GM18870 (cell line): ENCODE measurements at regions not wholly inside any gene's neighbourhood (a gene's known extent, or its start where the extent isn't known, plus 50 kb on each side); places are given as distances from the start of the nearest gene placed in this dataset.

ENCODE experiments used
- ATAC-seq: cut with Tn5 transposase; IDR thresholded peaks from one replicate; pipeline ENCODE4 v1.9.1; 2021; ENCODE audit warnings: moderate library complexity; ENCODE audit not compliant: unreplicated experiment

DNA sequence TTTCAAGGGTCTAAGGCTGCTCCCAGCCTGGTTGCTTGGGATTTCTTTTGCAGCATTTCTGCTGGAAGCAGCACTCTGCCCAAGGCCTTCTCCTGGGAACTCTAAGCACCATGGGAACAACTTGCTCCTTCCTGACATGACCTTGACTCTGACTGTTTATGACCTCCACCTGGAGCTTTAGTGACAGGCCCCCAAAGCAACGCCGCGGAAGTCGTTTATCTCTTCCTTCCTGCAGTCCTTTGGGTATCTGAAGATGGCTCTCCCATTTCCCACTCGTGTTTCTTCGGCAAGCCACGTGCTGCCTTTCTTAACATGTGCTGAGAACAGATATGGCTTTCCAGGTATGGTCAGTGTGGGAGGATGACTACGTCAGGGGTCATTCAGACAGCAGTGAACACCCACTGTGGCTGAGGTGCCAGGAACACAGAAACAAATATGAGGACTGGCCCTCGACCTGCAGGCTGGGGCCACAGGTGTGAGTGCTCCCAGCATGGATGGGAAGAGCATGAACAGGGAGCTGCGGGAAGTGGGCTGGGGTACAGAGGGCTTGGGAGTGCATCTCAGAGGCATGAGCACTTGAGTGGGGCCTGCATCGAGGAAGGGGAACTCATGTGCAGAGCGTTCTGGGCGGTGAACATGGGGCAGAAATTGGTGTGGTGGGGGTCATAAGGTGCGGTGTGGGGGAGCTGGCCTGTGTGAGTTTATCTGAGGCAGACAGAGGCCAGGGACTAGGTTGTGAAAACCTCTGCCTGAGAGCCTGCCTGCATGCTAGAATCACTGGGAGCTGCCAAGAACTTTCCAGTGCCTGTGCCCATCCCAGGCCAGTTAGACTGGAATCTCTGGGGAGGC is 140.5 kb downstream of the TSN start:
- ATAC-seq = no peak

DNA sequence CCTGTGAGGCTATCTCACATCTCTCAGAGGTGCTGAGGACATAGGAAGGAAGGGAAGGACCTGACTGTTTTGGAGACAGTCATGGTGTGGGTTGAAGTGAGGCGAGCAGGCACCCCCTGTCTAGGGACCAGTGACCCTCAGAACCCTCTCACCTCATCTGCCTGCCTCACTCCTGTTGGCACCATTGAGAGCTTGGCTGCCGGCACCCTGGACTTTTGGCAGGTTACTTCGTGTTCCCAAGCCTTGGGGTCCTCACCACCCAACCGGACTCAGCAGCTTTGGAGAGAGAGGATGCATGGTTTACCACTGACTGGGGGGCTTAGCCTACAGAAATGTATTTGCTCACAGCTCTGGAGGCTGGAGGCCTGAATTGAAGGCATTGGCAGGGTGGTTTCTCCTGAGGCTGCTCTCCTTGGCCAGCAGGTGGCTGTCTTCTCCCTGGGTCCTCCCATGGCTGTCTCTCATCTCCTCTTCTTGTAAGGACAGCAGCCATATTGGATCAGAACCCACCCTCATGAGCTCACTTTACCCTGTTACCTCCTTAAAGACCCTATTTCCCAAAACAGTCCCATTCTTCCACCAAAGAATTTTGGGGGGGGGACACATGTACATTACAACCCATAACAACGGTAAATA is 142.0 kb downstream of the TSN start:
- peak; percentile 81 for ATAC-seq

DNA sequence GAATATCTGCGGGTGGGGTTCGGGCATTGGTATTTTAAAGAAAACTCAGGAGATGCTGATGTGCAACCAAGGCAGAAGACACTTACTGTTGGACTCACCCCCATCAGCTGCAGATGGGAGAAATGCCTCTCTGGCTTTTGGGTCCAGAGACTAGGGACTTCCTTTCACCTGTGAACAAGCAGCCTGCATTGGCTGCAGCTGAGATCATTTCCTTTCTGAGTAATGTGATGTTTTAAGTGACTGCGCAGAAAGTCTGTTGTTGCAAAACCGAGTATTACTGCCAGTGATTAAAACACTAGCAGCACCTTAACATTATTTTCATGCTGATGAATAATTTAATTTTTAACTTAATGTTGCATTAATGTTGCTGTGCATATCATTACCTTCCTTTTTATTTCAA is 143.0 kb downstream of the TSN start:
- no peak for ATAC-seq

DNA sequence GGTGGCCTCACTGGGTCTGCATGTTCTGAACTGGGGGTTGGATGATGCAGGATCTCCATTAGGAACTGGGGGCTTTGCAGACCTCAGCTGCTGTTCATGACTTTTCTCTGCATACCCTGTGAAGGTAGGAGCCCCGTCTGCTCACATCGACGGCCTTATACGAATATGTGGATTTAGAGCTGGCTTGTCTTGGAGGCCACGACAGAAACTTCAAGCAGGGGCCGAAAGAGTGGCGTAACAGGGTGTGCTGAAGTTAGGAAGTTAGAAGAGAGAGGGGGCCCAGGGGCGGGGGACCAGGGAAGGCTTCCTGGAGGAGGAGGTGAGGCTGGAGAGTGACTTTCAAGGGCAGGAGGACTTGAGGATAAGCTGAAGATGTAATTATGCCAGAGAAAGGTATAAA is 144.9 kb downstream of the TSN start:
- no peak for ATAC-seq

DNA sequence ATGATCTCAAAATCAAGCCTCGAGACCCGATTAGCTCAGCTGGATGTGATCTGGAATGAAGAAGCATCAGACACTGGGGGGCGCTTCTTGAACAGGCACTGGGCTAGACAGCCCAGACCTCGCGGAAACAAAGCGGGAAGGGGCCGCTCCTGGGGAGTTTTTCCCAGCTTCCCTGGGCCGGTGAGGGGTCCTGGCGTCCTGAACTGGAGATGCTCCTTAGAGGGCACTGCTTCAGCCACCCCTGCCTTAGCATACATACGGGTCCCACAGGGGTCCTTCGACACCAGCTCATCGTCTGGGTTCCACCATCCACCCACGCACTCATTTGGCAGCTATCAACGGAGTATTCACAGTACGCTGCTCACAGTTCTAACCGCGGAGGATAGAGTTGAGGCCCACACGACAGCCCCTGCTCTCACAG is 146.7 kb downstream of the TSN start:
- no peak for ATAC-seq

DNA sequence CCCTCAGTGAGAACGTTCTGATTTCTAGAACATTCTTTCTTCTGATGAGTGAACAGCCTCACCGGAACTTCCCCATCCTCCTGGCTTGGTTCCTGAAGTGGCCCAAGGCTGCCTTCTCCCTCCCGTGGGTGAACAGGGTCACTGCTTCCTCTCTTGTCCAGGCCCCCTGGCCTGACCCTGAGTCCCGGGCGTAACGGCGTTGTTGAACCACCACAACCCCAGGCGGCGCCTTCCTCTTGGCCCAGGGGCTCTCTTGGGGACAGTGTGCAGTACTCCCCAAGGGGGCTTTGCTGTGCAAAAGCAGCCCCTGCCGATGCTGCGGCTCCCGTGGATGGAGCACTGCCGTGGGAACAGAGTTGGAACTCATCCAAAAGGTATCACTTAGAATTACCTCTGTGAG is 147.2 kb downstream of the TSN start:
- ATAC-seq = no peak

DNA sequence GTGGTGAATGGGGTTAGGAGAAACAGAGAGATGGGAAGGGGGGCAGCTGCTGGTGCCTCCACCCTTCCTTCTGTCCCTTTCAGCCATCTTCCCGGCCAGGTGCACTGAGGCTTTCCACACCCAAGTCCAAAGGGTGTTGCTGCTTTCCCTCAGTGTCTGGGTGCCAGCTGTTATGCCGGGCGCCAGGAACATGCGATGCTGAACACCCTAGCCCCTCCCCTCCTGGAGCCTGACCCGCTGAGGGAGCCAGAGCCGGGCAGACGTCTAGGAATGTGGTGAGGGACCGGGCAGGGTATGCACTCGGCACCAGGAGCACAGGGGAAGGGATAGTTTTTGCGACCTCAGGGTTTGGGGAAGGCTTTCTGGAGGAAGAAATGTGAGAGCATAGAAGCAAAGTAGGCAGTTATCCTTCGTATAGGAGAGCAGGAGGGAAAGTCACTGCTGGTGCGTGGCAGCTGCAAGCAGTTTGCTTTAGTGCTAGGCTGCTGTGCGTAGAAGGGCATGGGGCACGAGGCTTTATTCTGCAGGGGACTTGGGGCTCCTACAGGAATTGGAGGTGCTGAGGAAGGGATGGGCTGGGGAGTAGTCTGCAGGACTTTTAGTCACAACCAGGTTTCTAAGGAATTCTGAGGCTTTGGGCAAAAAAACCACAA is 147.7 kb downstream of the TSN start:
- ATAC-seq = no peak

DNA sequence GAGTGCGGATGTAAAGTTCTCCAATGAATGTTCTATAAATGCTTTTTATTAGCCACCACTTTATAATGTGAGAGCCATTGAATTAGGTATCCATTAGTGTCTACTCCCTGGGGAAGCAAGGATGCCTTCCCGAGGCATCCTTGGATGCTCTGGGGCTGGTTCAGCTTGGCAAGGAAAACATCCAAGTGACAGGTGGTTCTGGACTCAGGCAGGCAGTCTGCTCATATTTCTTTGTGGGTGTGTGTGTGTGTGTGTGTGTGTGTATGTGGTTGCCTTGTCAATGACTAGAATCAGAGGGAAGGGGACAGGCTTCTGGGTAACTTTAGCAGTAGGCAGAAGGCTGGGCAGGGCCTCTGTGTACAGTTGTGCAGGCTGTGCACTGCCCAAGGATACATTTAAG is 149.2 kb downstream of the TSN start:
- no peak for ATAC-seq

DNA sequence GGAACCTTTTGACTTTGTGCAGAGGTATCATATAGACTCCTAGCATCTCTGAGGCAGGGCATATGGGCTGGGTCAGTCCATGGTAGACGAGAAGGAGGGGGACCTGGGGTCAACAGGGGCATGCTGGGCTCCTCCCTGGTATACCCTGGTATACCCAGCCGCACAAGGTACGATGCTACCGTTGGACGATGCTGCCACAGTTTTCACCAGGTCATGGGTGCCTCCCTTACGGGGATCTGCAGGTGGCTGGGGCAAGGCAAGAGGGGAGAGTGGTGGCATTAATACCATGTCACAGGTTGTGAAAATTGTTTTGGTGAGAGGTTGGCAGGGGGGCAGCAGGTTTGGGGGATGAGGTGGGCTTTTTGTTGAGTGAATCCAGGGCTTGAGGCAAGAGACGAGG is 149.8 kb downstream of the TSN start:
- ATAC-seq = no peak

DNA sequence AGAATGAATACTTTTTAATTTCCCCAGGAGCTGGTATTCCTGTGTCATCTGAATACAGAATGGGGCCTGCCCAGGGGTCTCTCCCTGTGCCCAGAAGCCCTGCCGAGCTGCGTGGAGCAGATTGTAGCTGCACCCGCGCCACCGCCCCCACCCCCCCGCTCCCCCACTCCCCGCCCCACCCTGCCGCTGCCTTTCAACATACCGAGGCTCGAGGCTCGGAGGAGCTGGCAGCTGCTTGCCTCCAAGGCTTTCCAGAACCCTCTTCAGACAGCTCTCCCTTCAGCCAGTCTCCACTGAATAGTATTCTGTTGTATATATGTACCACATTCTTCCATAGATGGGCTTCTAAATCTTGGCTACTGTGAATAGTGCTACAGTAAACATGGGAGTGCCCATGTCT is 150.7 kb downstream of the TSN start:
- ATAC-seq = no peak

DNA sequence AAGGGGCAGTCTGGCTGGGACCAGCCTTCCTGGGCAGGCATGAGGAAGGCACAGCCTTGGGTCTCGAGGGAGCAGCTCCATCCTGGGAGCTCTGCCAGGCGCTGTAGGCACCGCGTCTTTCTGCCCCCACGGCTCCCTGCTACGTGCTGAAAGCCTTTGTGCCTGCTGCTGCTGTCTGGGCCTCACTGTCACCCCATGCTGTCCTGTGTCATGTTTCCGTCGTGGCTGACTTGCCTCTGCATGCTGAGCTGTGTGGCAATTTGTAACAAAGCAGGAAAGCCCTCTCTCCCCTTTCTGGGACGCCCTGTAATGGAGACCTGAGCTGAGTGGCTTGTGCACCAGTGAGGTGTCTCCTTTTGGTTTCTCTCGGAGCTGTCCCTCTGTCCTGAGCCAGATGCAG is 152.5 kb downstream of the TSN start:
- no peak for ATAC-seq

DNA sequence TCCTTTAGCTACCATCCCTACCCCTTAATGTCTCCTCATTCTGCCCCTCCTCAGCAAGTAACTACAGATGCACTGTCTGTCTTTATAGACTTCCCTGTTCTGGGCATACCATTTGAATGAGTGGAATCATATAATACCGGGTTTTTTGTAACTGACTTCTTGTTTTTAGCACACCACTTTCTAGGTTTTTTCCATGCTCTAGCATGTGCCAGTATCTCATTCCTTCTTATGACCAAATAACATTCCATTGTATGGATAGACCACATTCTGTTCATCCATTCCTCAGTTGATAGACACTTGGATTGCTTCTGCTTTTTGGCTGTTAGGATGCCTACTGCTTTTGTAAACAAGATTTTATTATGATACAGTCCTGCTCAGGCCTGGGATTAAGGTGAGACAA is 154.7 kb downstream of the TSN start:
- no peak for ATAC-seq

DNA sequence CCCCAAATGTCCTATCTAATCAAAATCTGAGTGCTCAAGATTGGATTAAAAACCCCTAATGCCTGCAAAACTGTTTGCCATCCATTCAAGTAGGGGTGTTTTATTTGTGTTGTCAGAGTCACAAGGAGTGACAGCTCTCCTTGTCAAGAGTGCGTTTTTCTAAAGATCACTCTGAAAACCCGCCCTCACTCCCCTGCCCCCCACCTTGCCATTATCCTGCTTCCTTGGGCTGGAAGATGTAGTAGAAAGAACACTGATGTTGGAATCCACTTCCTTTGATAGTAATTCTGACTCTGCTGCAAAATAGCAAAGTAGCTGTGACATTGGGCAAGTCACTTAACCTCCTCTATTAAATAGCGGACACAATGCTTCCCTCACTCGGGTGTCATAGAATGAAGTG is 155.6 kb downstream of the TSN start:
- no peak for ATAC-seq

DNA sequence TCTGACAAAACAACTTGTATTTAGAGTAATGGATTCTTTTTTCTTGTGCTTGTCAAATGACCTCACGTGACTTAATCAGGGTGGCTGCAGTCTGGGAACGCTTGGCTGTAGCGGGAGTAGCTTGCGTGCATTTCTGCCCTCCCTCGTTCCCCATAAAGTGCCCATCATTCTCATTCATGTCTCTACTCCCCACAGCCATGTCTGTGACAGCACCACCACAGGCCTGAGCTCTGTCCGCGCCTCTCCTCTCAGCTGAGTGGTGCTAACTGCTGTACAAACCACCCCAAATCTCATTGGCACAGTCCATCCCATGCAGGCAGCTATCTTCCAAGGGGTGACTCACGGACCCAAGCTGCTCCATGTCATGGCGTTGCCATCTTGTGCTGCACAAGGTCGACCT is 161.7 kb downstream of the TSN start:
- no peak for ATAC-seq

DNA sequence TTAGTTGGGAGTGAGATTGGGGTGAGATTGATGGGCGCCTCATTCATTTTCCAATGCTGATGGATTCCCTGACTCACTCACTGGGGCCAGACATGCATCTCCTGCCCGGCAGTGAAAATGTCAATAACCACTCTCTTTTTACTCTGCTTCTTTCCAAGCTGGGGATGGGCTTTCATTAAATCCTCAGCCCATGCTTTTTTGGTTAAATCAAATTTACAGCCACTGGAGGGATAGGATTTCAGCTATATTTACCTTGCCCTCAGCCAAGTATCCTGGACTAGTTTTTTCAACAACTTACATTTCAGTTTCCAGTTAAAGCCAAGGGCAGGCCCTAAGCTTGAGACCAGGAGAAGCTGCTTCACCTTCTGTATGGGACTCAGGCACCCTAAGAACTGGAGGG is 162.8 kb downstream of the TSN start:
- ATAC-seq = no peak

DNA sequence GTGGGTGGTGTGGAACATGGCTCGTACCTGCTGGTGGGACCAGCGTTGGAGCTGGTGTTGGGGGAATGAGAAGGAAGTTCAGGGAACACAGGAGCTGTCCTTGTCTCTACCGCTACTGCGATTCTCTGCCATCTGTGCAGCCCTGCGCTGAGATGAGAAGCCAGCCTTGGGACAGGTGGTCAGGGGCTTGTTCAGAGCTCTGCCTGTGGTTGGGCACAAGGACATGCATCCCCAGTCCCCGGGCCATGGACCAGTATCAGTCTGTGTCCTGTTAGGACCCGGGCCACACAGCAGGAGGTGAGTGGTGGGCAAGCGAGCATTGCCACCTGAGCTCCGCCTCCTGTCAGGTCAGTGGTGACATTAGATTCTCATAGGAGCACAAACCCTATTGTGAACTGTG is 164.4 kb downstream of the TSN start:
- ATAC-seq = no peak

DNA sequence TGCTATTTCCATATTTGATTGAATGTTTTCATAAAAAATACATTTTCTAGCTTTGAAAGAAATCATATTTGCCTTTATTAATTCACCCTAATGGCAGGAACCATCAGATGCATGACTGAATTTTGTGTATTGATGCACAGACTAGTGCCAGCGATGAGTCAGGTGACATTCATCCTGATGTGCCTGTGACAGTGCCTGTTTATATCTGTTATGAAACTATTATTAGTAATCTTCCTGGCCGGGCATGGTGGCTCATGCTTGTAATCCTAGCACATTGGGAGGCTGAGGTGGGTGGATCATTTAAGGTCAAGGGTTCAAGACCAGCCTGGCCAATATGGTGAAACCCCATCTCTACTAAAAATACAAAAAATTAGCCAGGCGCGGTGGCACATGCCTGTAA is 170.0 kb downstream of the TSN start:
- no peak for ATAC-seq

DNA sequence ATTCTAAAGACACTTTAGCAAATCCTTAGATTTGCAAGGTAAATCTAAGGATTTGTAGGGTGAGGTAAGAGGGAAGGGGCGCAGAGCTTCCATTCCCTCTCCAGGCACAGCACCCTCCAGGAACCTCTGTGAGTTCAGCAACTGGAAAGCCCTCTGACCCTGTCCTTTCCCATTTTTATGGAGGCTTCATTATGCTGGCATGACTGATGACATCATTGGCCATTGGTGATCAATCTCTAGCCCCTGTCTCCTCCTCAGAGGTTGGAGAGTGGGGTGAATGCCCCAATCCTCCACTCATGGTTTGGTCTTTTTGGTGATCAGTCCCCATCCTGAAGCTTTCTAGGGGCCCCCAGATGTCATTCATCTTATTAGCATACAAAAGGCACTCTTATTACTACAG is 187.8 kb downstream of the TSN start:
- ATAC-seq = no peak

DNA sequence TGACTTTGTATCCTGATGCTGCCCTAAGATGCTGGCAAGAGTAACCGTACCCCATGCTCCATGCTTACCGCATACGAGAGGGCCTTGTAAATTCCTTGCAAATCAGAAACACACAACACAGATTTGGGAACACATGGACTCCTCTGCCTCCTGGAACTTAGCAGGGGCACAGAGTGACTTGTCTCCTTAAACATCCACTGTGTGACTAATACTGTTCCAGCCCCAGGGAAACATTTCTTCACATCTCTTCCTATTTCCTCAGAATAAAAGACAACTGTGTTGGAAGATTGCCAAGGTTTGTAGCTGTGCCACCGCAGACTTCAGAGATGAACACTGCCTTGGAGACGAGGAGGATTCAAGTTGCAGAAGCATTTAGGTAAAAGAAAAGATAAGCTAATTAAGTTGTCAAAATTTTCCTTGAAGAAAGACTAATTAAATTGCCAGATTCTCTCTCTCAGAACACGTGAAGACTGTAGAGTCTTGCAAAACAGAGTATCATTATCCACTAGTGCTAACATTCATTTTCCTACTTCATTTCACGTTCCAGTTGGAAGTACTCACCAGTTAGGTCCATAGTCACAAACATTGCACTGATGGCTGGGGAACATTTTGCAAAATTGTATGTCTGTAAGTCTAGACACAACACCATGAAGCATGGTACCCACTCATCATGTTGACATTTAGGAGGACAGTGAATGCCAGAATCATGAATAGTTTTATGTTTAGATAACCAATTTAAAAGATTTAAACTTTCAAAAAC is 188.8 kb downstream of the TSN start:
- ATAC-seq = no peak

DNA sequence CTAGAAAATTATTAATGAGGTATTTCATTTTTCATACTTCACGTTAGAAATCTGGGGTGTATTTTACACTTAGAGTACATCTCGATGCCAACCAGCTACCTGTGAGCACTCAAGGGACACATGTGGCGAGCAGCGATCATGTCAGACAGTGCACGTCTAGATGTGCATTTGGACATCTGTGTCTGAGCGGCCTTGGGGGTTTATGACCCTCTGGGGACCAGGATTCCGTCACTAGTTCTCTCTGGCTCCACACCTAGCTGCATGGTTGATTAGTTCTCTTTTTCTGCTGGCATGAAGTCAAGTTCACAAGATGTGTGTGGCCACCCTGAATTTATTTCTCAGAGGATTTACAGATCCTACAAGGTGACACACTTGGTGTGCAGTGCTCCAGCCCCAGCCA is 192.2 kb downstream of the TSN start:
- ATAC-seq = no peak

DNA sequence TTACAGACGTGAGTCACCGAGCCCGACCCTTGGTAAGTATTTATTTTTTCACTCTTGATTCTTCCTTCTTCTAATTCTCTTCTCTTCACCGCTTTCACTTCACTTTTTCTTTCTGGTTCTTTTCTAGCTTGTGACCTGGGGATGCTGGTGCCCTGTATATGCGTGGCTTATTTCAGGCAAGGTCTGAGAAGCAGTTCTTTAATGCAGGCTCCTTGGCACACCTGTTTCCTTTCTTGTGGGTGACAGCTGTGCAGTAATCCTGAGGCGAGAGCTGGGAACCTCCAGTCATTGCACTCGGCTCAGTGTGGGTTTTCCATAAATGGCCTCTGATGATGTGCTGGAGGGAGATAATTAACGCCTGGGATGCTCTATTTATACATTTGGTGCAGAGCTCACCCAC is 193.8 kb downstream of the TSN start:
- ATAC-seq = no peak

DNA sequence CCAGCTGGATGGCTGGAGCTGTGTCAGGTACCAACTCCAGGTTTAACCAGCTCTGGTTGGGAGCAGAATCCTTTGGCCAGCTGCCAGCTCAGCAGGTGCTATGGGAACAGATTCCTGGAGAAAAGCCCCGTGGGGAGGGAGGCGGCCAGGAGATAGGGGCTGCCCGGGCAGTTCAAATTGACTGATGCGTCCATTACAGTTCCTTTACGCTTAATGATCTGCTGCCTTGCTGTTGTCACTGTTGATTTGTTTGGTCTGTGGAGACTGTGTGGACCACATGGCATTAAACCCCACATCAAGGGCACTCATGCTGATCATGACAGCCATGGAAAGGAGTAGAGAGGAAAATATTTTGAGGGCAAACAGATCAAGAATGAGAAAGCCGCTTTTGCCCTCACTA is 200.0 kb downstream of the TSN start:
- ATAC-seq = no peak
